ENCODE measurements at regions not wholly inside any gene's neighbourhood (a gene's known extent, or its start where the extent isn't known, plus 50 kb on each side); places are given as distances from the start of the nearest gene placed in this dataset.

- Mint-ChIP-seq H3K4me1 (peaks cover 18% of the 10 kb centered on the region), H3K27me3 (ENCODE audit: low read depth) (no peaks in the 10 kb centered on the region), H3K4me3 (no peak overlapping the region), H3K36me3 (ENCODE audit: low read depth) (no peaks in the 10 kb centered on the region), H3K9me3 (peaks cover 14% of the 10 kb centered on the region), H3K27ac (peak overlapping the region; percentile 15 to 57 (median 30))
- TF ChIP-seq CTCF (IDR thresholded peaks at IDR 0.05; ENCODE audit: unreplicated experiment in 3 of 3): no peak
These were observed 184.2 kb upstream of the CTSO start for GRCh38 chr4:156137679-156138473.

- H3K4me3 Mint-ChIP-seq: no peak overlapping the region
- H3K27me3 Mint-ChIP-seq (ENCODE audit: low read depth): no peaks in the 10 kb centered on the region
- peaks cover 14% of the 10 kb centered on the region for H3K9me3 Mint-ChIP-seq
- no peak for TF ChIP-seq CTCF (IDR thresholded peaks at IDR 0.05; ENCODE audit: unreplicated experiment in 3 of 3)
- peaks cover 3% of the 10 kb centered on the region for H3K4me1 Mint-ChIP-seq
- no peak overlapping the region for H3K27ac Mint-ChIP-seq
- H3K36me3 Mint-ChIP-seq (ENCODE audit: low read depth): no peaks in the 10 kb centered on the region
These were observed 178.5 kb upstream of the CTSO start for GRCh38 chr4:156132196-156132595.

GRCh38 chr4:156128616-156129015, 174.9 kb upstream of the CTSO start:
- Mint-ChIP-seq H3K27ac (no peak overlapping the region), H3K9me3 (peaks cover 15% of the 10 kb centered on the region)
- TF ChIP-seq CTCF (IDR thresholded peaks at IDR 0.05; ENCODE audit: unreplicated experiment in 3 of 3): no peak

GRCh38 chr4:156118507-156119220, 165.0 kb upstream of the CTSO start:
- Mint-ChIP-seq H3K9me3 (peaks cover 2% of the 10 kb centered on the region), H3K4me1 (peaks cover 7% of the 10 kb centered on the region), H3K27me3 (ENCODE audit: low read depth) (no peaks in the 10 kb centered on the region), H3K4me3 (no peak overlapping the region), H3K36me3 (ENCODE audit: low read depth) (peaks cover 3% of the 10 kb centered on the region), H3K27ac (no peak overlapping the region)
- TF ChIP-seq CTCF (IDR thresholded peaks at IDR 0.05; ENCODE audit: unreplicated experiment in 3 of 3): no peak

More at GRCh38 chr4:156128616-156129015, 174.9 kb upstream of the CTSO start:
- H3K4me3 Mint-ChIP-seq: no peak overlapping the region
- no peaks in the 10 kb centered on the region for H3K4me1 Mint-ChIP-seq
- H3K36me3 Mint-ChIP-seq (ENCODE audit: low read depth): no peaks in the 10 kb centered on the region
- H3K27me3 Mint-ChIP-seq (ENCODE audit: low read depth): no peaks in the 10 kb centered on the region

GRCh38 chr4:156117743-156118142, 164.1 kb upstream of the CTSO start:
- Mint-ChIP-seq H3K27ac (no peak overlapping the region), H3K27me3 (ENCODE audit: low read depth) (no peaks in the 10 kb centered on the region), H3K4me1 (peaks cover 13% of the 10 kb centered on the region), H3K9me3 (peaks cover 2% of the 10 kb centered on the region), H3K36me3 (ENCODE audit: low read depth) (peaks cover 3% of the 10 kb centered on the region), H3K4me3 (no peak overlapping the region)
- TF ChIP-seq CTCF (IDR thresholded peaks at IDR 0.05; ENCODE audit: unreplicated experiment in 3 of 3): no peak

All from nephron (organoid).